AG10803 (cell line): ENCODE measurements at regions not wholly inside any gene's neighbourhood (a gene's known extent, or its start where the extent isn't known, plus 50 kb on each side); places are given as distances from the start of the nearest gene placed in this dataset.

ENCODE experiments used
- DNase-seq: peaks from one replicate; pipeline ENCODE4 v3.0.0; 2010; ENCODE audit warnings: low read depth
- H3K4me3 ChIP-seq: 2 replicates; pipeline ENCODE4 v1.5.1; 2011; ENCODE audit warnings: mild to moderate bottlenecking, low read length, control low read depth
- TF ChIP-seq, protein P1 (sequence below): conservative IDR thresholded peaks from 2 replicates; pipeline ENCODE4 v1.5.1; 2011; ENCODE audit warnings: mild to moderate bottlenecking, low read length, control low read depth, inconsistent platforms

- no peak for DNase-seq
- no peak overlapping the region for H3K4me3 ChIP-seq
- TF ChIP-seq, protein P1, sequence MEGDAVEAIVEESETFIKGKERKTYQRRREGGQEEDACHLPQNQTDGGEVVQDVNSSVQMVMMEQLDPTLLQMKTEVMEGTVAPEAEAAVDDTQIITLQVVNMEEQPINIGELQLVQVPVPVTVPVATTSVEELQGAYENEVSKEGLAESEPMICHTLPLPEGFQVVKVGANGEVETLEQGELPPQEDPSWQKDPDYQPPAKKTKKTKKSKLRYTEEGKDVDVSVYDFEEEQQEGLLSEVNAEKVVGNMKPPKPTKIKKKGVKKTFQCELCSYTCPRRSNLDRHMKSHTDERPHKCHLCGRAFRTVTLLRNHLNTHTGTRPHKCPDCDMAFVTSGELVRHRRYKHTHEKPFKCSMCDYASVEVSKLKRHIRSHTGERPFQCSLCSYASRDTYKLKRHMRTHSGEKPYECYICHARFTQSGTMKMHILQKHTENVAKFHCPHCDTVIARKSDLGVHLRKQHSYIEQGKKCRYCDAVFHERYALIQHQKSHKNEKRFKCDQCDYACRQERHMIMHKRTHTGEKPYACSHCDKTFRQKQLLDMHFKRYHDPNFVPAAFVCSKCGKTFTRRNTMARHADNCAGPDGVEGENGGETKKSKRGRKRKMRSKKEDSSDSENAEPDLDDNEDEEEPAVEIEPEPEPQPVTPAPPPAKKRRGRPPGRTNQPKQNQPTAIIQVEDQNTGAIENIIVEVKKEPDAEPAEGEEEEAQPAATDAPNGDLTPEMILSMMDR: no peak
Measured at GRCh38 chr10:78830062-78830975, 238.4 kb upstream of the ZMIZ1 start.

GRCh38 chr10:78830976-78831375 lies 237.8 kb upstream of the ZMIZ1 start:
- DNase-seq: no peak
- H3K4me3 ChIP-seq: no peak overlapping the region
- TF ChIP-seq, protein P1: no peak

DNA sequence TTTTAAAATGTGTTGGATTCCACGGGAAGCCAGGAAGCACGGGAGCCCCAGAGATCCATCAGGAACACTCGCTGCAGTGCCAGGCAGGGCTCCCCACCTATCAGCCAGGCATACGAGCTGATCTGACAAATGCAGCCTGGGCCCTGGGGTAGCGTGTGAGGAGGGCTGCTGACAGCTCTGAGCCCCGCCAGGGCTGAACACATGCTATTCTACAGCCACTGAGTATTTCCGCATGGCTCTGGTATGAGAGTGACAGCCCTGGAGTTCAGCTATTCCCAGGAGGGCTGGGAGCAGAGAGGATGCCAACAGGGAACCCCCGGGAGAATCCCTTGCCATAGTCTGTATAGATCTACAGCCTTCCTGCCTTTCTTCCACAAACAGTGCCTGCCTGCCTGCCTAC lies 237.3 kb upstream of the ZMIZ1 start:
- TF ChIP-seq, protein P1: no peak
- H3K4me3 ChIP-seq: no peak overlapping the region
- peak; percentile 39 for DNase-seq

DNA sequence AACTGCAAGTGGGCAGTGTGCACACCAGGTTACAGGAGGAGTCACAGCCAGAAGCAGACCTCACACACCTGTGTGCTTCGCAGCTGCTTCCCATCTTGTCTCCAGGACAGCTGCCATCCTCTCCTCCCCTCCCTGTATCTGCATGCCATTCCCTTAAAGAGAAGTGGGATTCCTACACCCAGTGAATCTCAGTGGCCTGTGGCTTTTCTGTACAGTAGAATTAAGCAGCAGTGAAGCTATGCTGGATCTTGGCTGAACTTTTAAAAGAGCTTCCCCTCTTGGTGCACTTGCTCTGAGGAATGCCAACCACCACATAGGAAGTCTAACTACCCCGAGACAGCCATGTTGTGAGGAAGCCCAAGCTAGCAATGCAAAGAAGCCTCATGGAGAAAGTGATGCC lies 236.5 kb upstream of the ZMIZ1 start:
- TF ChIP-seq, protein P1: no peak
- DNase-seq: no peak
- H3K4me3 ChIP-seq: no peak overlapping the region

GRCh38 chr10:78838141-78838657 lies 230.6 kb upstream of the ZMIZ1 start:
- no peak for DNase-seq
- TF ChIP-seq, protein P1: no peak
- no peak overlapping the region for H3K4me3 ChIP-seq

DNA sequence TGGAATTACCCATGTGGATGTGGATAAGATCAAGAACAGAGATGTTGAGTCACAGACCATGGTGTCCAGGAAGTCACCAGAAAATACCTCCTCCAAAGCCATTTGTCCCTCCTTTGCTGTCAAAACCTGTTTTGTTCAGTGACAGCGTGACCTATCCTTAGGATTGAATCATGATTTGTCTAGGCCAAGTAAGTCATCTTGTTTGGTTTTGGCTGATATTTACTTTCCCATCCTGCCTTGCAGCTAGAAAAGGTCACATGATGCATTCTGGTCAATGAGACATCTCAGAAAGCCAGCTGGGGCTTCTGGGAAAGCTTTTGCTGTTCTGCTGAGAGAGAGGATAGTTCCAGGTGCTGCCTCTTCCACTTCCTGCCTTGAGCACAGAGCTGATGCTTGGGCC lies 225.3 kb upstream of the ZMIZ1 start:
- DNase-seq: no peak
- TF ChIP-seq, protein P1: no peak
- H3K4me3 ChIP-seq: no peak overlapping the region
